ENCODE measurements at regions not wholly inside any gene's neighbourhood (a gene's known extent, or its start where the extent isn't known, plus 50 kb on each side); places are given as distances from the start of the nearest gene placed in this dataset.
A peak's percentile ranks its signal among the peaks of the same experiment; 100 is the strongest.
"Not testable (repeated sequence)": the region's sequence is repeated elsewhere in the genome, so short reads cannot be mapped to it uniquely, and the experiment has no call there.

DNA sequence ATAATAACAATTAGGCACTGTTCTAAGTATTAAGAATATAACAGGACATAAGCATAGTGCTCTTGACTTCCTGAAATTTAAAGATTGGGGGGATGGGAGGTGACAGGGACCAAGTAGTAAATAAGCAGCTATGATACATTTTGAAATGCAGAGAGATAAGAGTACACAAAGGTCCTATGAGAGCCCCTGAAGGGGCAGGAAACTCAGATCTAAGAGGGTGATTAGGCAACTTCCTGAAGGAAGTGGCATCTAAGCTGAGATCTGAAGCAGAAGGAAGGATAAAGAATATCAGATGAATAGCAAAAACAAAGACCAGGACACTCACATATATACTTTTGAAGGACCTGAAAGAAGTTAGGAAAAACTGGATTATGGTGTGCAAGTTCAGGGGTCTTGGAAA, 415.2 kb upstream of the FRG2C start:
- peak; percentile 15 for DNase-seq

DNA sequence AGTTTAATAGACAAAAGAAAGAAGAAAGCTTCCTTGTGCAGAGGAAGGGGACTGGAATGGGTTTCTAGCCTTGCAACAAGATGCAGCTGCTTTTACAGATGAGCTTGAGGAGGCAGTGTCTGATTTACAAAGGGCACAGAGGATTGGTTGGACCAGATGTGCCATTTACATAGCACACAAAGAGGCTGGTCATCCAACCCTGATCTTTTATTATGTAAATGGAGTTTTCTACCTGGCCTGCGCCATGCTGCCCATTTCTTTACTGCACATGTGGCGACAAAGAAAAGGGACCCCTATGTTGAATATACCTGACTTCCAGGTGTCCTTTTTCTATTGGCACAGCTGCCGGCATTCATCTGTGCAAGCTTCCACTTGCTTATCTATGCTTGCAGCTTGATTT, 409.4 kb upstream of the FRG2C start:
- DNase-seq = no peak

DNA sequence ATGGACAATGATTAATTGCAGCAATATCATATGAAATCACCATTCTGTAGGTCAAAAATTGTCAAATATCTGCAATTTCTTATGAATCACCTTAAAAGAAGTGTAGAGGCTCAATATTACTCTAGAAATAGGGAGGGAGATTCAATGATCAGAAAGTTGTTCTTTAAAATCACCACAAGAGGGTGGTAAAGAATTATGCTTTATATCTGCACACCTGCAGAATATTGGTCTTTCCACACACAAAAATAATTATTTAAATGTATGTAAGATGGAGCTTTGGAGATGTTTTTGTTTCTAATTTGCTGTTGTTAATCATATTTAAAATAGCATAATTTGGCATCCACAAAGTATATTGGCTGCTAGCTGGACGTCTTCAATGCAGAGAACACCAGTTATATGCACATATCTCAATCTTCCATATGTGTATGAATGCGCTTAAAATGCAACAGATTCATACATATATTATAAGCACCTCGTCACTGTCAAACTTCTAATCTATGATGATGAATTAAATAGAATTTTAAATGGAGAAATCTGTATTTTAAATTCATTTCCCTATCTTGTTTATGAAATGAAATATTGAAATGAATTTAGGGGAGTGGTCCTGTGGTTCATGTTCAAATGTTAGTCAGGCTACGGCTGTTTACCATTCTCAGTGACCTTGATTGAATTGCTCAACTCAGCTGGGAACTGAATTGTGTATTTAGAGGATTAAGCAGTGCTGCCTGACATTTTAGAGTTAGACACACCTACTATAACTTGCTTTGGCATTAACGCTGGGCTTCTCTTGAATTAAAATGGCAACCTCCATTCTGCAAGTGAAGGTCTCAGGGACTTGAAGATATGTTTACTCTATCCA, 405.1 kb upstream of the FRG2C start:
- DNase-seq = peak; percentile 43

DNA sequence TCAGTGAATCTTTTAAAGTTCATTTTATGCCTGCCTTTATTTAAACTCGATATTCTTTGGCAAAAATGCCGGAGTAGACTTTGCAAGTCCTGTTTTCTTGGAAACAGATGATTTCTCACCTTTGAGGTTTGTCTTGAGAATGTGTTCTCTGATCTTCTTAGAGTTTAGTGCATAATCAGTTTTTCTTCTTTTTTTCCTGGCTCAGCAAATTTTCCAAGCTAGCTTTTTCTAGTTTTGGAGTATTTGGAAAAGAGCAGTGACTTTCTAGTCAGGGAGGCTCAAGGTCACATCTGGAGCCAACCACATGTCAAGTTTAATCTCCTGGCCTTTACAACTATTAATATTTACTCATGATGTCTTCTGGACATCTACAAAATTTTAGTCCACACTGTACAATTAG, 403.2 kb upstream of the FRG2C start:
- not testable (repeated sequence) for DNase-seq

DNA sequence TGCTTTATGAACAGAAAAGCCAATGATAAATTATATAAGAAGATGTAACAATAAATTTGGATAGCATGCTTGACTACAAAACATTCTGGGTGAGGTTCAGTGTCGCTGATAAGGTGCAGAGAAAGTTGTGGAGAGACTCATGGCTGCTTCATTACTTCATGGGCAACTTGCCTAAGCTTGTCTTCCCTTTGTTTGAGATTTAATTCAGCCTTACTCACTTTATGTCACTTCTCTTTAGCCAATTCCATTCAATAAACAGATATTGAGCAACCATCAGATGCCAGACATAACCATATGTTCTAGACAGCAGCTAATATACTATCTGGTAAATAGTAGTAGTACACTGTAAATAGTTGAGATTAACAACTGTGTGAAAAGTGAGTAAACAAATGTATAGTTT, 401.5 kb upstream of the FRG2C start:
- DNase-seq = no peak

DNA sequence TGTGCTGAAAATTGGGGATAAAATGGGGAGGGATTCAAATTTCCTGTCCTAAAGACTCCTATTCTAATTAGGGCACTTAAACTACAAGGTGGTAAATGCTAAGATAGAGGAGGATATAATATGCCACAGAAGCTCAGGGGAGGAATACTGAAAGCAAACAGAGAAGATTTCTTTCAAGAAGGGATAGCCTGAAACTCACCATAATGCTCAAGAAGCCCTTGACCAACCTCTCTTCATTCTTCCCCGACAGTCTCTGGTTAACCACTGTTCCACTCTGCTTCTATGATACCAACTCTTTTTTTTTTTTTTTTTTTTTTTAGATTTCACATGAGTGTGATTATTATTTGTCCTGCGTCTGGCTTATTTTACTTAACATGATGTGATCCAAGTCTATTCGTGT, 398.2 kb upstream of the FRG2C start:
- DNase-seq = no peak

DNA sequence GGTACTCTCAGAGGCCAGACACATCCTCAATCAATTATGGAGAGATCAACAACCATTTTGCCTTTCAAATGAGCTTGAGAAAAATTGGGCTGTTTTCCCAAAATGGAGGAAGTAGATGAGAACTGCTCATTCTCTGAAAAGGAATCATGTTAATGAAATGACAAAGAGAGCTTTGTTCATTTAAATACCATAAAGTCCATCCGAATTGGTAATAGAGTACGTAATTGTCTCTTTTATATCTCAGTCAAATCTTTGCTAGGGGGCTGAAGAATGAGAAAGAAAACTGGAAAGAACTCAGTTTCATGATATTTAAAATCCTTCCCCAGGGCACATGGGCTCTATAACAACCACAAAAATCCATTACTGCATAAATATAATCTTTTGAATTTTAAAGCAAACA, 395.6 kb upstream of the FRG2C start:
- DNase-seq = not testable (repeated sequence)

DNA sequence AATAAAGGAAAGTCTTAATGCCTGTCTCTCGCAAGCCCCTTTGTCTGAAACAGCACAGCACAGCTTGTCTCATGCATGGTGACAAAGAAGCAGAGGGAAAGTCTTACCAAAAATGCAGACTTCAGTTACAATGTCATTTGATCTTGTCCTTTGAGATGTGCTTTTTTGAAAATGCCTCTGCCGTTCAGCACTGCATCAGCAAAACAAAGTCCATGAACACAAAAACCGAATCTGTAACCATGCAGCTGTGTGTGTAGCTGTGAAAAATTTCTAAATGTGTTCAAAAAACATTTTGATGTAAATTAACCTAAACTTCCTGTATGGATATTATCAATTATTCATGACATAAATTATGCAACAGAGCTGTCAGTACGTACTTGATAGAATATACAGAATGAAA, 391.9 kb upstream of the FRG2C start:
- DNase-seq = not testable (repeated sequence)

DNA sequence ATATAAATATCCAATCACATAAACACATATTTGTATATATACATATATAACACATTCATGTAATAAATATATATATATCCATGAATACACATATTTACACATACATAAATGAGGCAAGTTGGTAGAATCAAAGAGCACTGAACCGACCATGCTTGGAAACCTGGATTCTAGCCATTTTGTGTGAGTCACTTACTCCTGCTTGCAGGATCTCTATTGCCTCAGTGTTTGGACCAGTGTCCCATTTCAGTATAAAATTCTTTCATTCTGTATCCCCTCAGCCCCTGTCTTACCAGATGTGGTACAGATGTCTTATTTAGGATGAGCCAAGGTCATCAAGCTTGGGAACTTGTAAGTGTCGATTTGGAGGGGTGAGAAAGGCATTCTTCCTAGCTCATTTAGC, 391.4 kb upstream of the FRG2C start:
- DNase-seq = no peak

DNA sequence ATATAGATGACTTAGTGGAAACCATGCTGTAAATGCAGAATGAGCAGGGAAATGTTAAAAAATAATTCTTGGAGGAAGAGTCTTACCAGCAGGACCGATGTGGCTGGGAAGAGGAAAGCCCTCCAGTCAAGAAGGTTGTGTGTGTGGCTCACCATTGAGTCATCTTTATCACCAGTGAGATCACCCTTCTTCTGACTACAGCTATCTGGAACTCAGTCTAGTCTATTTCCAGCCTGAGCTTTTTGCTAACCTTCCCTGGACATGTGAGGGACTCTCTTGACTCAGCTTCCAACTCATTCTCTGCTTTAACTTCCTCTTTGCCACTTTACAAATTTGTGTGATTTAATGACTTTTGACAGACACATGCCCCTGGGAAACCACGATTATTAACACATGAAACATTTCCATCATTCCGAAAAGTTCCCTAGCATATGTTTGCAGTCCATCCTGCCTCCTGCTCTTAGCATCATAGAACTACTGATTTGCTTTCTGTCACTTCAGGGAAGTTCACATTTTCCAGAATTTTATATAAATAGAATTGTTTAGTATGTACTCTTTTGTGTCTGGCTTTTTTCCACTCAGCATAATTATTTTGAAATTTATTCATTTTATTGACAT, 378.5 kb upstream of the FRG2C start:
- not testable (repeated sequence) for DNase-seq

DNA sequence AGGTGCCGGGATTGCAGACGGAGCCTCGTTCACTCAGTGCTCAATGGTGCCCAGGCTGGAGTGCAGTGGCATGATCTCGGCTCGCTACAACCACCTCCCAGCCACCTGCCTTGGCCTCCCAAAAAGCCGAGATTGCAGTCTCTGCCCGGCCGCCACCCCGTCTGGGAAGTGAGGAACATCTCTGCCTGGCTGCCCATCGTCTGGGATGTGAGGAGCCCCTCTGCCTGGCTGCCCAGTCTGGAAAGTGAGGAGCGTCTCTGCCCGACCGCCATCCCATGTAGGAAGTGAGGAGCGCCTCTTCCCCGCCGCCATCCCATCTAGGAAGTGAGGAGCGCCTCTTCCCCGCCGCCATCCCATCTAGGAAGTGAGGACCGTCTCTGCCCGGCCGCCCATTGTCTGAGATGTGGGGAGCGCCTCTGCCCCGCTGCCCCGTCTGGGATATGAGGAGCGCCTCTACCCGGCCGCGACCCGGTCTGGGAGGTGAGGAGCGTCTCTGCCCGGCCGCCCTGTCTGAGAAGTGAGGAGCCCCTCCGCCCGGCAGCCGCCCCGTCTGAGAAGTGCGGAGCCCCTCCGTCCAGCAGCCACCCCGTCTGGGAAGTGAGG, 375.1 kb upstream of the FRG2C start:
- not testable (repeated sequence) for DNase-seq

DNA sequence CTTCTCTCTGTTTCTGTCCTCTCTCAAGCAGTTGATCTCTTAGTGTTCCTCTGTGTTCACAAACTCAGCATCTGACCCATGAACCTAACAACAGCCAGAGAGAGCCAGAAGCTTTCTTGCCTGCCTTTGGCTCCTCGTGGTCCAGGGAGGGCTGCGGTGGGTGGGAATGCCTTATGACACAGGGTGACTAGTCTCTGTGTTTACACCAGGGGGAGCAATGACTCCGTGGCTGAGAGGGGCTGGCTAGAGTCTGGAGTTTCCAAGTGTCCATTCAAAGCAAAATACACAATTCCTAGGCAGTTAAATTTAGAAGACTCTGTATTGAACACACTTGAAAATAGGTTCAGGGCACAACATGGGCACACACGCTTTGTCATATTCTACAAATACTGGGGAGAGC, 370.0 kb upstream of the FRG2C start:
- DNase-seq = peak; percentile 38

DNA sequence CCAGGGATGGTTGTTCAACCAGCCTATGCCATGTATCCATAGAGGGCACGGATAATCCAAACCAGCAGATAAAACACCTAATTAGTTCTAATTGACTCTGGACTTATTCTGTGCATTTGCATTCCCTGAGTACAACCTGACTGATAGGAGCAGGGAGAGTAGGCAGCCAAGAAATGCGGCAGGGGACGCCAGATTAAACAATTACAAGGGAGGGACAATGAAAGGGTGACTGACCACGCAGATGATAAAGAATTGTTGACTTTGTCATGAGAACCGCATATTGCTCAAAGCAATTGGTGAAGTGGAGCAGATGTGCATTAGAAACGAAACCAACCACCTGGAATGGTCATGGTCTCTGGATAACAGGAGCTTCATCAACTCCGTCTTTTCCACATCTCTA, 369.1 kb upstream of the FRG2C start:
- DNase-seq = no peak

DNA sequence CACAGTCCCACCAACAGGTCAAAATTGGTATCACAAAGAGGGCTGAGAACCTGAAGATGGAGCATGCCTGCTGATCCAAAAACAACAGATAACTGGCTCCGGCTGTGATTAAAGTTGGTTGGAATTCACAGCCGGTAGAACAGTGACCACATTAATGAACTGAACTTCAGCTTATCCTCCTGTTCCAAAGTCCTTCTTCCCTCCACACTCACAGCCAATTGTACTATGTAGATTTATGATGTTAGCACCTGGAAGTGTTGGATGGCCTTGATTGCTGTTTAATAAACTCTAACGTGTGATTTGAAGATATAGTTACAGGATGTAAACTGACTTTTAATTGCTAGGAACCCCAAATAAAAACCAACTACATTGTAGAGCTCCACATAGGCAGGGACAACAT, 367.3 kb upstream of the FRG2C start:
- DNase-seq = no peak

DNA sequence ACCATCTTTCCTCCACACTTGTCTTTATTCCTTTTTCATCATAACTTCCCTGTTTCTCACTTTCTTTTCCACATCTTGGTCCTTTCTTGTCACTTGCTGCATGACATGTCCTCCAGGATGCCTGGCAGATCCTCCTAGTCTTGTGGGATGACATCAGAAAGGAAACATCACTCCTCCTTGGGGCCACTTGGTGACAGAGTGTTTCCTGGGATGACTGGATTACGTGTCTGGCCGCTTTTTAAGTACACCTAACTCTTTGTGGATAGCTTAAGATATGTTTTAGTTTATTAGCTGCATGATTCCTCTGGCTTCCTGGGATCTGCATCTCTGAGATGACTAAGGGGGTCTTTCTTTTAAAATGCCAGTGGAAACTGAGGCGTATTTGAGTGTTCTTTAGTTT, 363.5 kb upstream of the FRG2C start:
- no peak for DNase-seq

DNA sequence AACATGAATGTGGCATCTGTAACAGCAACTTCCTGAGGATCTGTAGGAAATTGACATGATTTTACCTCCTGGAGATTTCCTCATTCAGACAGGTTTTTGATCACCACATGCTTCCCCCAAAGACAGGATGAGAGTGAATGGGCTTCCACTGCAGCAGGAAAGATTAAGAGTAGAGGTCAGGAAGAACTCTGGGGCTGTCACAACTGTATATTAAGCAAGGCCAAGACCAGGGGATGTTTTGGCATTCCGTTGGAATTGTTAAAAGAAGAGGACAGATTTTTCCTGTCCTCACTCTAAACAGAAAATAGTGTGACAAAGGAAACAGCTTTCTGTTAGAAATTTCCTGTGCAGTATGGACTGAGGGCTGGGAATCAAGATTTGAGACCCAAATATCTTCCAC, 363.1 kb upstream of the FRG2C start:
- not testable (repeated sequence) for DNase-seq

DNA sequence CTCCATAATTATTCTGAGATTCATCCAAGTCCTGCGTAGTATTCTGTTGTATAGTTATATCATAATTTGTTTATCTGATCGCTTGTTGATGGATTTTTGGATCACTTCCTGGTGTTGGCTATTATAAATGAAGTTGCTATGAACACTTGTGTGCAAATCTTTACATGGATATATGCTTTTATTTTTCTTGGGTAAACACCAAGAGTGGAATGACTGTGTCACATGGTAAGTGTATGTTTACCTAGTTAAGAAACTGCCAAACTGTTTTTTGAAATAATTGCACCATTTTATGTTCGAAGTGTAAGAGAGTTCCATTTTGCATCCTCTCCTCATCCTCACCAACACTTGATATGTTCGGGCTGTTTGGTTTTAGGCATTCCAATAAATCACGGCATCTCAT, 360.4 kb upstream of the FRG2C start:
- no peak for DNase-seq

DNA sequence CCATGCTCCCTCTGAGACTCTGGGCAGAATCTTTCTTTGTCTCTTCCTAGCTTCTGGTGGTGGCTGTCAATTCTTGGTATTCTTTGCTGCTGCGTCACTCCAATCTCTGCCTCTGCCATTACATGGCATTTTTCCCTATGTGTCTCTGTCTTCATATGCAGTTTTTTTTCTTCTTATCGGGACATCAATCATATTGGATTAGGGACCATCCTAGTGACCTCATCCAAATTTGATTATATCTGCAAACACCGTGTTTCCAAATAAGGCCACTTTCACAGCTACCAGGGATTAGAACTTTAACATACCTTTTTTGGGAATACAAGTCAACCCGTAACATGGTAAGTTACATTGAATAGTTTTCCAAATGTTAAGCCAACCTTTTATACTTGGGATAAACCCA, 358.2 kb upstream of the FRG2C start:
- no peak for DNase-seq

DNA sequence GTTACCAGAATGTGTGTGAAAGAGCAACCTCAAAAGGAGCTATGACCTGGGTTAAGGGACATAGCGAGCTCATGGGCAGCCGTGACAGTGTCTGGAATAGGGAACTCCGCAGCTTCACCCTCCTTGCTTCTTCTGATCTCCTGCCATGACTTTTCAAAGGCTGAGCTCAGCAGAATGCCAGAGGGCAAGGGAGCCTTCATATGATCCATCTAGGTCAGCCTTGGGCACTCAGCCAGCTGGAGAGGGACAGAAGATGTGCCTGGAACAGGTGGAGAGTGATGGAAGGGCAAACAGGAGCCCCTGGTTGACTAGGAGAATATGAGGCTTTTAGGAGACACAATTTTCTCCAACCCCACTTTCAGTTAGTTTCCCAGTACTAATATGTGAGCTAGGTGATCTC, 352.8 kb upstream of the FRG2C start:
- DNase-seq = not testable (repeated sequence)

DNA sequence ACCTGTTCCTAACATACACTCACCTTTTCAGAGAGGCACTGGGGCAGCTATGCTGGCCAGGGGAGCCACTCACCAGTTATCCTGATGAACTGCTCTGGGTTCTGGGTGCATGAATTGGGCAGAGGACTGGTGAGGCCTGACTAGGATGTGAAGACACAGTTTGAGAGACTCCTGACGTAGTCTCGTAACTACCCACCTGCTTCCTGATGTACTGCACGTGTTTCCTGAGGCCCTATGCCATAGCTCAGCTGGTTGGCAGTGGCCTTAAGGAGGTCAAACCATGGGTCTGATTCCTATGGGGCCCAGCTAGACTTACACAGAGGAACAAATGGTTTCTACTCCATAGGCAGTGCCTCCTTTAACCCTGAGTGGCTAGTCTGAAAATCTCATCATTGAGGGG, 351.7 kb upstream of the FRG2C start:
- DNase-seq = not testable (repeated sequence)

DNA sequence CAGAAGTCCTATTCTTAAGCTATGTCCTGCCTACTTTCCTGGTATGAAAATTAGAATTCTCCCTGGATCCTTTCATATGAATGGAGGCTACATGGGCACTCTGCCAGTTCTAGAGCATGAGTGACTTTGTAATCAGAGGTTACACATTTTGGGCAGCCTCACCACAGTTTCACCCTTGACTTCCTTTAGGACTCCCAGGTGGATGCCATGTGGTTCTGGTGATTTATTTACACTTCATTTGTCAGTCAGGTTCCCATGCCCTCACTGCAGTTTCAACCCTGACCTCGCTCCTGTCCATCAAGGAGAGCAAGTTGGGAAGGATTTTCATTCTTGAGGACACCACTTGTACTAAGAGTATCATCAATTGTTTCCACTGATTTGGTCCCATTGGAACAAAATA, 344.4 kb upstream of the FRG2C start:
- not testable (repeated sequence) for DNase-seq

DNA sequence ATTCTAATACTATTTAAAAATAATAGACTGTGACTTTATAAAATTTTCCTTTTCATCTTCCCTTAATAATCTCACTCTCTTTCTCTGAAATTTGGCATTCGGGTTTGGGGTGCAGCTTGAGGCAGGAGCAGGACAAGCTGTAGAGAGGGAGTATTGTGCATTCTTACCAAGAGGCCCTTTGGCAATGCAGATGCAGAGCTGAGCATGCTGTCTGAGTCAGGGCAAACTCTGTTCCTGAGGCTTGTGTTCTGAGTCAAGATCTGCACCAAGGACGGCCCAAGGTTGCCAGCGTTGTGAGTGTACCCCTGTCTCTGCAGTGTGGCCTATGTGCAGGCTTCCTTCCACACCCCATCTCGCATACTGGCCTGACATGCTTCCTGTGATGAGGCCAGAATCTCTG, 343.8 kb upstream of the FRG2C start:
- no peak for DNase-seq

DNA sequence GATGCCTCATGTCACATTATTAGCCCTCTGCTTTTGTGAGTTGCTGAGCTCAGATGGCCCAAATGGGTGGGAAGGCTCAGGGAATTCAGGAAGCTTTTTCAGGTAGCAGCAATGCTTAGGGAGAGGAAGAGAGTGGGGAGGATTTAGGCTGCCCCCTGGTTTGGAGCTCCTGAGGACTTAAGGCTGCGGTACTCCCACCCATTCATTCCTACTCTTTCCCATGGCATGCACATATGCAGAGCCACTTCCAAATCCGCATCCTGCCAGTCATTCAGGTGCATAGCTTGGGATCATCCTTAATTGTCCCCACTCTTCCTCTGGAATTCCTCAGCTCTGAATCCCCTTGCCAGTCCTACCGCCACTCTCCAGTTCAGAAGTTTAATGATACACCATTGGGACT, 343.1 kb upstream of the FRG2C start:
- DNase-seq = no peak

DNA sequence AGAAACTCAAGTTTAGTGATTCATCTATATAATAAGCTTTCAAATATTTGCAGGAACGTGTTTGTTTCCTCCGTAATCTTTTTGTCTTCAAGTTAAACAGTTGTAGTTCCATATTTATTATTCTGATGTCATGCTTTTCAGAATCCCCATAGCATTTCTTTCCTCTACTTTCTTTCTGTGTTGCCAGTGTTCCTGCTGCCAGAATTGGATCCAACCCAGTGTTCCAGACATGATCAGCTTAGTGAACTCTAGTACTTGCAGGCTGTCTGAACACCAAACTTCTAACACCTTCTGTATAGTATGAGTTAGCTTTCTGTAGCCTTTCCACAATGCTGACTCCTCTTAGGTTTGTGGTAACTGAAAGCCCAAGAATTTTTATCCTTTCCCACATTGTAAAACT, 340.2 kb upstream of the FRG2C start:
- DNase-seq = not testable (repeated sequence)
